Esophagus squamous epithelium (tissue), 5 donors: ENCODE measurements at regions not wholly inside any gene's neighbourhood (a gene's known extent, or its start where the extent isn't known, plus 50 kb on each side); places are given as distances from the start of the nearest gene placed in this dataset.

ENCODE experiments used
- DNase-seq: peaks from one replicate; lab custom pipeline; 2025; lab: John Stamatoyannopoulos, UW
- H3K27ac ChIP-seq, 4 donors: fragments of 200-600 bp; sonication (generic); one replicate each; pipeline ENCODE4 v1.5.1; 2016 to 2019; ENCODE audit warnings: mild to moderate bottlenecking in 1 of 4
- H3K27me3 ChIP-seq, 4 donors: fragments of 200-600 bp; sonication (generic); 1 replicate in 3 of 4; 2 replicates in 1 of 4; pipeline versions ENCODE4 v1.5.1 to v1.6.0; 2017 to 2021; ENCODE audit warnings: antibody characterized with exemption in 1 of 4
- H3K36me3 ChIP-seq, 3 donors: fragments of 200-600 bp; sonication (generic); one replicate each; pipeline ENCODE4 v1.5.1; 2016 to 2019
- H3K4me1 ChIP-seq, 3 donors: fragments of 200-600 bp; sonication (generic); one replicate each; pipeline ENCODE4 v1.5.1; 2017 to 2019
- H3K4me3 ChIP-seq, 4 donors: fragments of 200-600 bp; sonication (generic); 1 replicate in 3 of 4; 2 replicates in 1 of 4; pipeline ENCODE4 v1.5.1; 2016 to 2019; ENCODE audit warnings: mild to moderate bottlenecking in 2 of 4, moderate library complexity in 1 of 4
- H3K9me3 ChIP-seq, 3 donors: fragments of 200-600 bp; sonication (generic); one replicate each; pipeline ENCODE4 v1.5.1; 2016 to 2019
- POLR2A ChIP-seq, 4 donors: fragments of 450-650 bp; IDR thresholded peaks; one replicate each; pipeline ENCODE4 v1.6.1; 2017; ENCODE audit warnings: antibody characterized with exemption in 4 of 4, mild to moderate bottlenecking in 4 of 4, moderate library complexity in 3 of 4
- WGBS, 2 donors: methylation state at CpG; one replicate each; pipeline ENCODE4 v1.1.5; 2018; 5-methylcytosine and 5-hydroxymethylcytosine counted together
- intact Hi-C: fragments of 100-400 bp; cut with DNase I; formaldehyde crosslinking; loops from one replicate; pipeline ENCODE4 v1.15.0; 2022
- TF ChIP-seq, protein P1 (sequence below), 6 experiments: fragments of 450-650 bp in 4 of 6; fragments of 200-600 bp in 2 of 6; sonication (generic) in 2 of 6; IDR thresholded peaks; one replicate each; pipeline ENCODE4 v1.5.1; 2016 to 2019; ENCODE audit warnings: antibody characterized with exemption in 6 of 6, mild to moderate bottlenecking in 4 of 6, moderate library complexity in 4 of 6
- donor health status: DM: yes; HTN: yes; CAD: no.

- Histone ChIP-seq H3K4me3 (no peak overlapping the region), H3K27me3 (no peaks in the 10 kb centered on the region), H3K4me1 (peaks cover 0 to 51% (median 6%) of the 10 kb centered on the region in 3 donors), H3K9me3 (no peaks in the 10 kb centered on the region), H3K27ac (no peak overlapping the region), H3K36me3 (peaks cover 0 to 35% (median 0%) of the 10 kb centered on the region in 3 donors)
- intact Hi-C loops, result no loop called here
- DNase-seq, result no peak
- no peak for TF ChIP-seq POLR2A (IDR thresholded peaks at IDR 0.05)
- TF ChIP-seq, protein P1, sequence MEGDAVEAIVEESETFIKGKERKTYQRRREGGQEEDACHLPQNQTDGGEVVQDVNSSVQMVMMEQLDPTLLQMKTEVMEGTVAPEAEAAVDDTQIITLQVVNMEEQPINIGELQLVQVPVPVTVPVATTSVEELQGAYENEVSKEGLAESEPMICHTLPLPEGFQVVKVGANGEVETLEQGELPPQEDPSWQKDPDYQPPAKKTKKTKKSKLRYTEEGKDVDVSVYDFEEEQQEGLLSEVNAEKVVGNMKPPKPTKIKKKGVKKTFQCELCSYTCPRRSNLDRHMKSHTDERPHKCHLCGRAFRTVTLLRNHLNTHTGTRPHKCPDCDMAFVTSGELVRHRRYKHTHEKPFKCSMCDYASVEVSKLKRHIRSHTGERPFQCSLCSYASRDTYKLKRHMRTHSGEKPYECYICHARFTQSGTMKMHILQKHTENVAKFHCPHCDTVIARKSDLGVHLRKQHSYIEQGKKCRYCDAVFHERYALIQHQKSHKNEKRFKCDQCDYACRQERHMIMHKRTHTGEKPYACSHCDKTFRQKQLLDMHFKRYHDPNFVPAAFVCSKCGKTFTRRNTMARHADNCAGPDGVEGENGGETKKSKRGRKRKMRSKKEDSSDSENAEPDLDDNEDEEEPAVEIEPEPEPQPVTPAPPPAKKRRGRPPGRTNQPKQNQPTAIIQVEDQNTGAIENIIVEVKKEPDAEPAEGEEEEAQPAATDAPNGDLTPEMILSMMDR (IDR thresholded peaks at IDR 0.05), result no peak
- 76 to 89% methylated on average over 2 of the region's 2 CpGs for WGBS, 2 donors
These were observed 156.4 kb upstream of the FRMD6 start for GRCh38 chr14:51495319-51495718.

- no peak overlapping the region for H3K4me3 ChIP-seq
- no peaks in the 10 kb centered on the region for H3K9me3 ChIP-seq
- DNase-seq, result no peak
- peak overlapping the region; percentile 10 to 49 (median 34) for H3K27ac ChIP-seq
- TF ChIP-seq POLR2A (IDR thresholded peaks at IDR 0.05), result no peak
- TF ChIP-seq, protein P1 (IDR thresholded peaks at IDR 0.05), result no peak
- H3K27me3 ChIP-seq, result no peaks in the 10 kb centered on the region
- peaks cover 0 to 45% (median 6%) of the 10 kb centered on the region in 3 donors for H3K4me1 ChIP-seq
- peaks cover 0 to 35% (median 0%) of the 10 kb centered on the region in 3 donors for H3K36me3 ChIP-seq
- WGBS, 2 donors, result 52 to 59% methylated on average over 10 of the region's 10 CpGs
- intact Hi-C loops, result no loop called here
These were observed 153.1 kb upstream of the FRMD6 start for GRCh38 chr14:51498411-51499227.

DNA sequence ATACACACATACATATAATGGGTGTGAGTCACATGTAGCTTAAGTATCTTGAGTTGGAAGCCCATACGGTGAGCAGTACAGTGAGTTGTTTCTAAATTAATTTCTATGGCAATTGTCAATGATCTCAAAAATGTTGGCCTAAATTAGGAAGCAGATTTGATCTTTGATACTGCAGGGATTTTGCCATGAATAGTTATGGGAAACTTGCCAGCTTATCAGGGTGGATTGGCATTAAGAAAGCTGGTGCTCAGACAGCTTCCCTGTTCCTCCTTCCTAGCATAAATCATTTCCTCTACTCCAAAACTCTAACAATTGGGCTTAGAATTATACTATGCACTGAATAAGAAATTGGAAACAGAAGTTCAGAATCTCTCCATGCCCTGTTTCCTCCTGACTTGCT, 150.9 kb upstream of the FRMD6 start:
- peaks cover 0 to 23% (median 0%) of the 10 kb centered on the region in 3 donors for H3K36me3 ChIP-seq
- no peak for DNase-seq
- no peak for TF ChIP-seq POLR2A (IDR thresholded peaks at IDR 0.05)
- TF ChIP-seq, protein P1 (IDR thresholded peaks at IDR 0.05), result no peak
- H3K27me3 ChIP-seq, result no peaks in the 10 kb centered on the region
- H3K9me3 ChIP-seq, result no peaks in the 10 kb centered on the region
- WGBS, 2 donors, result 46 to 59% methylated on average over 1 of the region's 1 CpG
- intact Hi-C loops, result no loop called here
- H3K4me1 ChIP-seq, result peaks cover 0 to 59% (median 9%) of the 10 kb centered on the region in 3 donors
- H3K4me3 ChIP-seq, result no peak overlapping the region
- H3K27ac ChIP-seq, result no peak overlapping the region

- Histone ChIP-seq H3K36me3 (peaks cover 0 to 14% (median 0%) of the 10 kb centered on the region in 3 donors), H3K27me3 (no peaks in the 10 kb centered on the region), H3K9me3 (no peaks in the 10 kb centered on the region), H3K27ac (no peak overlapping the region), H3K4me1 (peaks cover 0 to 65% (median 9%) of the 10 kb centered on the region in 3 donors), H3K4me3 (no peak overlapping the region)
- DNase-seq, result no peak
- TF ChIP-seq POLR2A (IDR thresholded peaks at IDR 0.05), result no peak
- TF ChIP-seq, protein P1 (IDR thresholded peaks at IDR 0.05), result no peak
- intact Hi-C loops, result no loop called here
These were observed 150.0 kb upstream of the FRMD6 start for GRCh38 chr14:51501746-51502145.

DNA sequence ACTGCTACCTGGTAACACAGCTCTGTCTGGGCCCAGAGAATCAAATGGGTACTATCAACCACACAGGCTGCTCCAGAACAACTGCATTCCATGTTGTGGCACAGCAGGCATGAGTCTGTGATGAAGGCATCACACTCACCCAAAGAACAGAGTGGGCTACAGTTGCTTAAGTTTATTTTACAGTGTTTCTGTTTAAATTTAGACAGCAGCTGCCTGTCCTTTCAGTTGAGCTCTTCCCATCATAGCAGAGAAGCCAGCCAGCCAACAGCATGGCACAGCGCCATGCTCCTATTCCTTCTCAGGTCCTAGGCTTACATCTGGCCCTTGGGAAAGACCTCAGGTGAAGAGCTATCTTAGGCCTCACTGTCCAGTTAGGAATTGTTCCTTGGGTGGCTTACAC, 147.0 kb upstream of the FRMD6 start:
- intact Hi-C loops, result no loop called here
- no CpG with 5 or more reads among the region's 1 CpG for WGBS, 2 donors
- no peaks in the 10 kb centered on the region for H3K9me3 ChIP-seq
- H3K27ac ChIP-seq, result no peak overlapping the region
- H3K4me3 ChIP-seq, result no peak overlapping the region
- peaks cover 0 to 70% (median 21%) of the 10 kb centered on the region in 3 donors for H3K4me1 ChIP-seq
- H3K27me3 ChIP-seq, result no peaks in the 10 kb centered on the region
- TF ChIP-seq POLR2A (IDR thresholded peaks at IDR 0.05), result no peak
- TF ChIP-seq, protein P1 (IDR thresholded peaks at IDR 0.05), result no peak
- H3K36me3 ChIP-seq, result peaks cover 0 to under 1% (median 0%) of the 10 kb centered on the region in 3 donors
- DNase-seq, result no peak
